SK-N-SH (cell line): ENCODE measurements at regions not wholly inside any gene's neighbourhood (a gene's known extent, or its start where the extent isn't known, plus 50 kb on each side); places are given as distances from the start of the nearest gene placed in this dataset.

Source experiments
- CTCF ChIA-PET: fragments of 300-600, 350-600 bp; formaldehyde crosslinking; extraction: SDS; loops from one replicate; lab custom pipeline; 2021; lab: Yijun Ruan, JAX
- POLR2A ChIA-PET: fragments of 350-600 bp; sonication (Branson Sonifier 250); formaldehyde crosslinking; extraction: SDS; loops from one replicate; lab custom pipeline; 2020; ENCODE audit warnings: antibody characterized with exemption, inconsistent platforms; lab: Yijun Ruan, JAX
- DNase-seq: peaks from one replicate; pipeline ENCODE4 v3.0.0; 2012
- H2AFZ ChIP-seq: fragments of 200-600 bp; sonication (generic); 2 replicates; pipeline ENCODE4 v1.8.1; 2016; ENCODE audit warnings: antibody characterized with exemption, mild to moderate bottlenecking, low read depth
- H3F3A ChIP-seq: fragments of 200-600 bp; sonication (generic); replicated peaks from 2 replicates; pipeline ENCODE3; 2016; ENCODE audit warnings: antibody characterized with exemption, mild to moderate bottlenecking; ENCODE audit not compliant: insufficient read depth
- H3K27ac ChIP-seq, 2 experiments: fragments of 200-500 bp in 1 of 2; fragments of 200-600 bp in 1 of 2; sonication (Bioruptor generic) in 1 of 2; sonication (generic), shearing (Covaris generic) in 1 of 2; 2 replicates each; pipeline versions ENCODE4 v1.5.1 to v1.6.1; 2014 to 2016; ENCODE audit warnings: low read depth in 2 of 2, inconsistent platforms in 1 of 2, low read length in 1 of 2, mild to moderate bottlenecking in 1 of 2, mixed read lengths in 1 of 2
- H3K27me3 ChIP-seq: fragments of 200-600 bp; sonication (generic), shearing (Covaris generic); 2 replicates; pipeline ENCODE4 v1.6.1; 2016; ENCODE audit warnings: mixed run types; ENCODE audit not compliant: insufficient read depth
- H3K36me3 ChIP-seq, 2 experiments: fragments of 200-500 bp in 1 of 2; fragments of 200-600 bp in 1 of 2; sonication (Bioruptor generic) in 1 of 2; sonication (generic) in 1 of 2; replicated peaks in 1 of 2; 2 replicates each; pipeline versions ENCODE3 to v1.5.1; 2014 to 2016; ENCODE audit warnings: low read length in 1 of 2, mild to moderate bottlenecking in 1 of 2; ENCODE audit not compliant: insufficient read depth in 2 of 2, control insufficient read depth in 1 of 2
- H3K4me1 ChIP-seq, 2 experiments: fragments of 200-500 bp in 1 of 2; fragments of 200-600 bp in 1 of 2; sonication (Bioruptor generic) in 1 of 2; sonication (generic), shearing (Covaris generic) in 1 of 2; 2 replicates each; pipeline versions ENCODE4 v1.5.1 to v1.6.1; 2014 to 2016; ENCODE audit warnings: low read depth in 1 of 2, low read length in 1 of 2, mixed run types in 1 of 2; ENCODE audit not compliant: insufficient read depth in 2 of 2, control insufficient read depth in 1 of 2
- H3K4me2 ChIP-seq: fragments of 200-600 bp; sonication (generic), shearing (Covaris generic); 2 replicates; pipeline ENCODE4 v1.6.1; 2017; ENCODE audit warnings: mixed run types
- H3K4me3 ChIP-seq, 2 experiments: fragments of 200-500 bp in 1 of 2; fragments of 200-600 bp in 1 of 2; sonication (Bioruptor generic) in 1 of 2; sonication (generic), shearing (Covaris generic) in 1 of 2; 2 replicates each; pipeline versions ENCODE4 v1.5.1 to v1.8.1; 2014 to 2016; ENCODE audit warnings: low read depth in 2 of 2, inconsistent platforms in 1 of 2, low read length in 1 of 2, mild to moderate bottlenecking in 1 of 2, mixed read lengths in 1 of 2, moderate library complexity in 1 of 2
- H3K79me2 ChIP-seq: fragments of 200-600 bp; sonication (generic); 2 replicates; pipeline ENCODE4 v1.8.1; 2017; ENCODE audit warnings: mild to moderate bottlenecking; ENCODE audit not compliant: insufficient read depth
- H3K9ac ChIP-seq: fragments of 200-600 bp; sonication (generic); 2 replicates; pipeline ENCODE4 v1.6.1; 2017; ENCODE audit warnings: mixed run types
- H3K9me2 ChIP-seq: fragments of 200-600 bp; sonication (generic); 2 replicates; pipeline ENCODE4 v1.6.1; 2017; ENCODE audit warnings: mixed run types
- H3K9me3 ChIP-seq: fragments of 200-600 bp; sonication (generic); 2 replicates; pipeline ENCODE4 v1.6.1; 2017; ENCODE audit warnings: mixed run types, mild to moderate bottlenecking, moderate library complexity
- H4K20me1 ChIP-seq: fragments of 200-600 bp; sonication (generic); 2 replicates; pipeline ENCODE4 v1.6.1; 2017; ENCODE audit warnings: mild to moderate bottlenecking, mixed run types; ENCODE audit not compliant: insufficient read depth
- CTCF ChIP-seq: fragments of 200-600 bp; sonication (generic); IDR thresholded peaks from 2 replicates; pipeline ENCODE4 v1.6.1; 2017; ENCODE audit warnings: antibody characterized with exemption, mild to moderate bottlenecking, moderate library complexity
- FOSL2 ChIP-seq: IDR thresholded peaks from 2 replicates; pipeline ENCODE4 v1.4.0; 2012; ENCODE audit warnings: low read depth, mild to moderate bottlenecking, moderate library complexity, borderline replicate concordance
- MXI1 ChIP-seq: IDR thresholded peaks from 2 replicates; pipeline ENCODE4 v1.6.1; 2012; ENCODE audit warnings: mild to moderate bottlenecking, low read depth, low read length, improper control_type of control experiment
- NFIC ChIP-seq: IDR thresholded peaks from 2 replicates; pipeline ENCODE4 v1.4.0; 2012; ENCODE audit warnings: borderline replicate concordance
- NRF1 ChIP-seq: IDR thresholded peaks from 2 replicates; pipeline ENCODE4 v1.6.1; 2012; ENCODE audit warnings: low read depth, mild to moderate bottlenecking, low read length
- RCOR1 ChIP-seq: fragments of 150-350 bp; IDR thresholded peaks from 2 replicates; pipeline ENCODE4 v1.6.1; 2017; ENCODE audit warnings: antibody characterized with exemption, low read length
- REST ChIP-seq: IDR thresholded peaks from 2 replicates; pipeline ENCODE4 v1.6.1; 2012; ENCODE audit warnings: mild to moderate bottlenecking, low read depth, low read length, moderate library complexity
- RFX5 ChIP-seq: IDR thresholded peaks from 2 replicates; pipeline ENCODE4 v1.6.1; 2012; ENCODE audit warnings: mild to moderate bottlenecking, improper control_type of control experiment, low read length
- TAF1 ChIP-seq: IDR thresholded peaks from 2 replicates; pipeline ENCODE4 v1.6.1; 2012; ENCODE audit warnings: low read depth, mild to moderate bottlenecking, low read length, moderate library complexity, borderline replicate concordance
- TEAD4 ChIP-seq: IDR thresholded peaks from 2 replicates; pipeline ENCODE4 v1.4.0; 2012; ENCODE audit warnings: mild to moderate bottlenecking, borderline replicate concordance; ENCODE audit not compliant: insufficient read depth
- USF1 ChIP-seq: IDR thresholded peaks from 2 replicates; pipeline ENCODE4 v1.4.0; 2012; ENCODE audit warnings: low read depth, borderline replicate concordance
- YY1 ChIP-seq: IDR thresholded peaks from 2 replicates; pipeline ENCODE4 v1.4.0; 2012; ENCODE audit warnings: low read depth, mild to moderate bottlenecking
- WGBS: methylation state at CpG from one replicate; pipeline ENCODE4 v1.1.6; 2017; ENCODE audit warnings: low lambda C conversion rate; 5-methylcytosine and 5-hydroxymethylcytosine counted together

GRCh38 chr22:23409976-23410375, 170.1 kb downstream of the IGLL1 start:
- H3F3A ChIP-seq = peaks cover 5% of the 10 kb centered on the region
- ChIA-PET CTCF (interaction anchor here (1.0 to 1.2 kb wide), 2 partner anchors 24 to 181 kb away, joined by 3 to 4 read pairs; no protein-coding TSS in a partner anchor), POLR2A (no interaction called here)
- H3K9me2 ChIP-seq = no peaks in the 10 kb centered on the region
- no peak overlapping the region for H3K4me2 ChIP-seq
- no peaks in the 10 kb centered on the region for H3K36me3 ChIP-seq
- no peaks in the 10 kb centered on the region for H3K79me2 ChIP-seq
- no peak overlapping the region for H3K4me3 ChIP-seq
- H4K20me1 ChIP-seq = no peaks in the 10 kb centered on the region
- H3K9ac ChIP-seq = no peak overlapping the region
- H3K4me1 ChIP-seq = peaks cover 0 to 3% of the 10 kb centered on the region in 2 experiments; a peak in 1 of 4 replicates
- TF ChIP-seq FOSL2 (no peak), USF1 (no peak), NRF1 (no peak), TEAD4 (no peak), TAF1 (no peak), CTCF (no peak), NFIC (no peak), RCOR1 (no peak), YY1 (no peak), REST (no peak), MXI1 (no peak), RFX5 (no peak)
- no peaks in the 10 kb centered on the region for H3K27me3 ChIP-seq
- no peaks in the 10 kb centered on the region for H3K9me3 ChIP-seq
- 60% methylated on average over 7 of the region's 8 CpGs for WGBS
- H3K27ac ChIP-seq = no peak overlapping the region
- no peak for DNase-seq
- H2AFZ ChIP-seq = no peak overlapping the region
